Astrocyte (in vitro differentiated cells and primary cell): ENCODE measurements at regions not wholly inside any gene's neighbourhood (a gene's known extent, or its start where the extent isn't known, plus 50 kb on each side); places are given as distances from the start of the nearest gene placed in this dataset.
A peak's percentile ranks its signal among the peaks of the same experiment; 100 is the strongest.

ENCODE experiments used
- DNase-seq: peaks from one replicate; pipeline ENCODE4 v3.0.0-alpha.2; 2010; ENCODE audit warnings: low read depth
- FAIRE-seq: peaks from 2 replicates; lab custom pipeline; 2011; peaks lifted over from hg19 to GRCh38; lab: Jason Lieb, UNC
- H2AFZ ChIP-seq: 2 replicates; pipeline ENCODE4 v1.6.0; 2012; ENCODE audit warnings: low read depth, low read length, inconsistent platforms
- H3K27ac ChIP-seq: 2 replicates; pipeline ENCODE4 v1.5.1; 2011; ENCODE audit warnings: low read depth, low read length, inconsistent platforms
- H3K27me3 ChIP-seq: 2 replicates; pipeline ENCODE4 v1.6.0; 2011; ENCODE audit warnings: low read length, inconsistent platforms; ENCODE audit not compliant: insufficient read depth
- H3K36me3 ChIP-seq: 2 replicates; pipeline ENCODE4 v1.5.1; 2011; ENCODE audit warnings: low read length, inconsistent platforms; ENCODE audit not compliant: insufficient read depth
- H3K4me1 ChIP-seq: 2 replicates; pipeline ENCODE4 v1.5.1; 2011; ENCODE audit warnings: low read length, inconsistent platforms; ENCODE audit not compliant: insufficient read depth
- H3K4me2 ChIP-seq: 2 replicates; pipeline ENCODE4 v1.6.0; 2012; ENCODE audit warnings: low read length, inconsistent platforms
- H3K4me3 ChIP-seq: 2 replicates; pipeline ENCODE4 v1.5.1; 2011; ENCODE audit warnings: low read depth, mild to moderate bottlenecking, low read length, inconsistent platforms; ENCODE audit not compliant: insufficient read depth
- H3K79me2 ChIP-seq: 2 replicates; pipeline ENCODE4 v1.6.0; 2012; ENCODE audit warnings: mild to moderate bottlenecking, low read length, inconsistent platforms; ENCODE audit not compliant: insufficient read depth
- H3K9ac ChIP-seq: 2 replicates; pipeline ENCODE4 v1.6.0; 2012; ENCODE audit warnings: mild to moderate bottlenecking, low read length, inconsistent platforms
- H3K9me3 ChIP-seq: 2 replicates; pipeline ENCODE4 v1.5.1; 2012; ENCODE audit warnings: low read depth, mild to moderate bottlenecking, low read length, inconsistent platforms; ENCODE audit not compliant: insufficient read depth
- H4K20me1 ChIP-seq: 2 replicates; pipeline ENCODE4 v1.6.0; 2012; ENCODE audit warnings: low read length, inconsistent platforms; ENCODE audit not compliant: insufficient read depth
- H3K27ac Mint-ChIP-seq: one replicate; pipeline ENCODE4 v1.8.0; 2021; ENCODE audit warnings: mild to moderate bottlenecking, mixed read lengths; ENCODE audit not compliant: unreplicated experiment
- H3K27me3 Mint-ChIP-seq: one replicate; pipeline ENCODE4 v1.8.0; 2021; ENCODE audit warnings: low read depth, mixed read lengths; ENCODE audit not compliant: unreplicated experiment
- H3K36me3 Mint-ChIP-seq: one replicate; pipeline ENCODE4 v1.8.0; 2021; ENCODE audit warnings: low read depth, mixed read lengths; ENCODE audit not compliant: unreplicated experiment
- H3K4me1 Mint-ChIP-seq: one replicate; pipeline ENCODE4 v1.8.0; 2021; ENCODE audit warnings: low read depth, mixed read lengths; ENCODE audit not compliant: unreplicated experiment
- H3K4me3 Mint-ChIP-seq: one replicate; pipeline ENCODE4 v1.8.0; 2021; ENCODE audit warnings: mild to moderate bottlenecking, moderate library complexity, mixed read lengths; ENCODE audit not compliant: unreplicated experiment
- H3K9me3 Mint-ChIP-seq: one replicate; pipeline ENCODE4 v1.8.0; 2021; ENCODE audit warnings: mild to moderate bottlenecking, mixed read lengths; ENCODE audit not compliant: unreplicated experiment
- EZH2 ChIP-seq: IDR thresholded peaks from 2 replicates; pipeline ENCODE4 v1.6.1; 2012; ENCODE audit warnings: mild to moderate bottlenecking, low read length, inconsistent platforms; ENCODE audit not compliant: insufficient read depth
- TF ChIP-seq, protein P1 (sequence below): IDR thresholded peaks from 2 replicates; pipeline ENCODE4 v1.5.1; 2011; ENCODE audit warnings: low read depth, mild to moderate bottlenecking, inconsistent platforms, low read length, moderate library complexity; ENCODE audit not compliant: insufficient read depth

DNA sequence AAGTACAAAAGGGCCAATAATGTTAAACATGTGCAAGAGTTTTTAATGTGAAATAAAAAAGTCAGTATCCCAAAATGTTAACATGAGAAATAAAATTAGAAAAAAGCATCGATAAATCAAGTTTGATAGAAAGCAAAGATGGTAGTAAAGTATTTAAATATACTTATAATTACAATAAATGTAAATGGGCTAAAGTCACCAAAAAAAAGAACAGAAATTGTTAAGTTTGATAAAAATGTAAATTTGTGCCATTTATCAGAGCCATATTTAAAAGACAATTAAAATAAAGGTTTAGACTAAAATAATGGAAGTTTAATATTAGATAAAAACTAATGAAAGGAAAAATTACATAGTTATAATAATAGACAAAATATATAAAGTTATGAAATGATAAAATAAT lies 500.5 kb downstream of the TMEM232 start:
- H3K27ac ChIP-seq: no peak overlapping the region
- no peak for FAIRE-seq
- Mint-ChIP-seq H3K4me1 (no peaks in the 10 kb centered on the region), H3K27me3 (no peaks in the 10 kb centered on the region), H3K9me3 (peaks cover 6% of the 10 kb centered on the region), H3K36me3 (peaks cover 2% of the 10 kb centered on the region), H3K27ac (no peak overlapping the region), H3K4me3 (no peak overlapping the region)
- H3K4me1 ChIP-seq: no peaks in the 10 kb centered on the region
- H3K79me2 ChIP-seq: no peaks in the 10 kb centered on the region
- no peak for TF ChIP-seq EZH2
- TF ChIP-seq, protein P1, sequence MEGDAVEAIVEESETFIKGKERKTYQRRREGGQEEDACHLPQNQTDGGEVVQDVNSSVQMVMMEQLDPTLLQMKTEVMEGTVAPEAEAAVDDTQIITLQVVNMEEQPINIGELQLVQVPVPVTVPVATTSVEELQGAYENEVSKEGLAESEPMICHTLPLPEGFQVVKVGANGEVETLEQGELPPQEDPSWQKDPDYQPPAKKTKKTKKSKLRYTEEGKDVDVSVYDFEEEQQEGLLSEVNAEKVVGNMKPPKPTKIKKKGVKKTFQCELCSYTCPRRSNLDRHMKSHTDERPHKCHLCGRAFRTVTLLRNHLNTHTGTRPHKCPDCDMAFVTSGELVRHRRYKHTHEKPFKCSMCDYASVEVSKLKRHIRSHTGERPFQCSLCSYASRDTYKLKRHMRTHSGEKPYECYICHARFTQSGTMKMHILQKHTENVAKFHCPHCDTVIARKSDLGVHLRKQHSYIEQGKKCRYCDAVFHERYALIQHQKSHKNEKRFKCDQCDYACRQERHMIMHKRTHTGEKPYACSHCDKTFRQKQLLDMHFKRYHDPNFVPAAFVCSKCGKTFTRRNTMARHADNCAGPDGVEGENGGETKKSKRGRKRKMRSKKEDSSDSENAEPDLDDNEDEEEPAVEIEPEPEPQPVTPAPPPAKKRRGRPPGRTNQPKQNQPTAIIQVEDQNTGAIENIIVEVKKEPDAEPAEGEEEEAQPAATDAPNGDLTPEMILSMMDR: no peak
- no peaks in the 10 kb centered on the region for H3K9me3 ChIP-seq
- H3K4me3 ChIP-seq: no peak overlapping the region
- no peaks in the 10 kb centered on the region for H4K20me1 ChIP-seq
- no peak for DNase-seq
- H3K36me3 ChIP-seq: no peaks in the 10 kb centered on the region
- no peak overlapping the region for H3K9ac ChIP-seq
- no peaks in the 10 kb centered on the region for H3K27me3 ChIP-seq
- no peak overlapping the region for H2AFZ ChIP-seq
- no peak overlapping the region for H3K4me2 ChIP-seq

DNA sequence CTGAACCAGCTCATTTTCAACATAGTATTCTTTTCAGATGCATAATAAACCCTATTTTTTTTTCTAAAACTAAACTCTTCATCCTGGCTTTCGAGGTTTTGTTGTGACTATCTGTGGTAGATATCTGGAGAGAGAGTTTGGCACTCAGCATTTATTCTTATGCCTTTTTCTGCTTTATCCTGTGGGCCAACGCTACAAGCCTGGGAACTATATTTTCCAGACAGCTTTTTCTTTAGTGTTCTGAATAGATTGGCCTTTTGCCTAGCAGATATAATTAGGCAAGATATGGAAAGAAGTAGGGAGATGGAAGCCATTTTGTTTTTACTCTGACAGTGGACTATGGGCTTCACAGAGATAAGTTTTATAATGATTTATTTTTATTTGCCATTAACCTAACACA lies 486.7 kb downstream of the TMEM232 start:
- H3K36me3 Mint-ChIP-seq: no peaks in the 10 kb centered on the region
- Histone ChIP-seq H3K4me2 (no peak overlapping the region), H3K27ac (no peak overlapping the region), H3K9ac (no peak overlapping the region), H3K36me3 (no peaks in the 10 kb centered on the region), H3K9me3 (no peaks in the 10 kb centered on the region), H2AFZ (no peak overlapping the region), H3K79me2 (no peaks in the 10 kb centered on the region), H4K20me1 (no peaks in the 10 kb centered on the region), H3K4me1 (no peaks in the 10 kb centered on the region), H3K4me3 (no peak overlapping the region), H3K27me3 (no peaks in the 10 kb centered on the region)
- no peak overlapping the region for H3K27ac Mint-ChIP-seq
- TF ChIP-seq, protein P1: no peak
- TF ChIP-seq EZH2: no peak
- no peaks in the 10 kb centered on the region for H3K9me3 Mint-ChIP-seq
- H3K4me1 Mint-ChIP-seq: no peaks in the 10 kb centered on the region
- DNase-seq (no peak), FAIRE-seq (no peak)
- no peaks in the 10 kb centered on the region for H3K27me3 Mint-ChIP-seq
- no peak overlapping the region for H3K4me3 Mint-ChIP-seq

DNA sequence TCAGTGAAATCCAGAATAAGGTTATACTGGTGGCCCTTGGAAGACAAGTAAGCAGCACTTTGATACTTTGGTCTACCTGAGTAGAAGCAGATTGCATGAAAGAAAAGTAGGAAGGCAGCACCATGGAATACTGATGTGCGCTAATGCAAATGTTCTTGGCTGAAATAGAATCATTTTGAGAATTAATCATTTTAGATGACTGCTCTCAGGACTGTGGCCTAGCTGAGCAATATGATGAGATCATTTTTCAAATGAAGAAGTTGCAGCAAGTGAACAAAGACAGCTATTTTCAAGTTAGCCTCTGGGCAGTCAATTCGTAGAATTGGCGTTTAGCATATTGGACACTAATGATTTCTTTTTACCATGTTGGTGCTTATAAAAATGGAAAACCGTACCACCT lies 483.5 kb downstream of the TMEM232 start:
- Histone ChIP-seq H3K79me2 (no peaks in the 10 kb centered on the region), H3K9ac (no peak overlapping the region), H3K9me3 (no peaks in the 10 kb centered on the region), H3K27me3 (no peaks in the 10 kb centered on the region), H4K20me1 (no peaks in the 10 kb centered on the region), H2AFZ (no peak overlapping the region), H3K4me2 (no peak overlapping the region), H3K4me1 (no peaks in the 10 kb centered on the region), H3K4me3 (no peak overlapping the region), H3K36me3 (no peaks in the 10 kb centered on the region), H3K27ac (no peak overlapping the region)
- Mint-ChIP-seq H3K4me1 (no peaks in the 10 kb centered on the region), H3K27me3 (no peaks in the 10 kb centered on the region), H3K4me3 (no peak overlapping the region), H3K27ac (no peak overlapping the region), H3K9me3 (no peaks in the 10 kb centered on the region), H3K36me3 (no peaks in the 10 kb centered on the region)
- DNase-seq (peak; percentile 11), FAIRE-seq (no peak)
- TF ChIP-seq EZH2: no peak
- TF ChIP-seq, protein P1: no peak
